HEK293 (cell line): ENCODE measurements at regions not wholly inside any gene's neighbourhood (a gene's known extent, or its start where the extent isn't known, plus 50 kb on each side); places are given as distances from the start of the nearest gene placed in this dataset.

Experiments used
- PBX3 ChIP-seq: sonication (generic); formaldehyde crosslinking; IDR thresholded peaks from 2 replicates; pipeline ENCODE4 v1.8.1; 2022; ENCODE audit warnings: mild to moderate bottlenecking, moderate library complexity, missing genetic modification reagents
- YY1 ChIP-seq: fragments of 450-650 bp; formaldehyde crosslinking; IDR thresholded peaks from 2 replicates; pipeline ENCODE4 v1.5.1; 2018; ENCODE audit warnings: missing biosample characterization, missing genetic modification characterization
- ZNF10 ChIP-seq: fragments of 450-650 bp; formaldehyde crosslinking; IDR thresholded peaks from 2 replicates; pipeline ENCODE4 v1.5.1; 2017; ENCODE audit warnings: missing biosample characterization, missing genetic modification characterization
- ZNF350 ChIP-seq: fragments of 450-650 bp; formaldehyde crosslinking; IDR thresholded peaks from 2 replicates; pipeline ENCODE4 v1.5.0; 2017; ENCODE audit warnings: missing biosample characterization, mild to moderate bottlenecking, missing genetic modification characterization
- ZNF521 ChIP-seq: fragments of 450-650 bp; formaldehyde crosslinking; IDR thresholded peaks from 2 replicates; pipeline ENCODE4 v1.5.1; 2017; ENCODE audit warnings: missing biosample characterization, mild to moderate bottlenecking, missing genetic modification characterization
- ZNF623 ChIP-seq: fragments of 450-650 bp; formaldehyde crosslinking; IDR thresholded peaks from 2 replicates; pipeline ENCODE4 v1.5.1; 2016; ENCODE audit warnings: missing biosample characterization, missing genetic modification characterization
- ZNF792 ChIP-seq: fragments of 450-650 bp; formaldehyde crosslinking; IDR thresholded peaks from 2 replicates; pipeline ENCODE4 v1.5.1; 2016; ENCODE audit warnings: missing biosample characterization, missing genetic modification characterization
- ZSCAN23 ChIP-seq: fragments of 450-650 bp; formaldehyde crosslinking; IDR thresholded peaks from 2 replicates; pipeline ENCODE4 v1.5.1; 2016; ENCODE audit warnings: missing biosample characterization, missing genetic modification characterization
- TF ChIP-seq, protein P1 (sequence below): fragments of 450-650 bp; formaldehyde crosslinking; IDR thresholded peaks from 2 replicates; pipeline ENCODE4 v1.5.1; 2016; ENCODE audit warnings: missing biosample characterization, missing genetic modification characterization
- TF ChIP-seq, protein P2 (sequence below): IDR thresholded peaks from 2 replicates; pipeline ENCODE4 v1.6.1; 2011; ENCODE audit warnings: mild to moderate bottlenecking, low read depth, low read length, borderline replicate concordance
- TF ChIP-seq, protein P3 (sequence below): fragments of 450-650 bp; formaldehyde crosslinking; optimal IDR thresholded peaks from 2 replicates; pipeline ENCODE3; 2016; ENCODE audit warnings: missing biosample characterization, mild to moderate bottlenecking, missing genetic modification characterization

DNA sequence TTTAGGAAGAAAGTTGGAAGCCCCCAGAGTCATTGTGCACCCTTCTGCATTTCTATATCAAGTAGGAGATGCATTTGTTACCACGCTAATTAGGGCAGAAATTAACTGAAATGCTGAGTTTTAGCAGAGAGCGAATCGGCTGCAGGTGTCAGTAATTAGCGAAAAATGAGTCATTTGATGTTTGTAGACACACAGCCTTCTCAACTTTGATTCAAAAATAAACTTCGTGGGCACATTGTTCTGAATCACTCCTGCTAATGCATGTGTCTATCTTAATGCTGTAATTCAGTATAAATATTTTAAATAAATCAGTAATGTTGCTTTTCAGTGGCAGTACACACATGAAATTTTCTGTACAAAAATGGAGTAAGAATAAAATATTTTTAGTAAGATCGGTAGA lies 109.5 kb upstream of the CARD11 start:
- TF ChIP-seq PBX3 (no peak), ZNF623 (tag by site-specific recombination) (no peak), ZNF792 (no peak), ZNF10 (no peak), ZNF350 (tag by site-specific recombination) (no peak), ZSCAN23 (tag by site-specific recombination) (no peak), YY1 (tag by site-specific recombination) (no peak), ZNF521 (no peak)
- TF ChIP-seq, protein P1, sequence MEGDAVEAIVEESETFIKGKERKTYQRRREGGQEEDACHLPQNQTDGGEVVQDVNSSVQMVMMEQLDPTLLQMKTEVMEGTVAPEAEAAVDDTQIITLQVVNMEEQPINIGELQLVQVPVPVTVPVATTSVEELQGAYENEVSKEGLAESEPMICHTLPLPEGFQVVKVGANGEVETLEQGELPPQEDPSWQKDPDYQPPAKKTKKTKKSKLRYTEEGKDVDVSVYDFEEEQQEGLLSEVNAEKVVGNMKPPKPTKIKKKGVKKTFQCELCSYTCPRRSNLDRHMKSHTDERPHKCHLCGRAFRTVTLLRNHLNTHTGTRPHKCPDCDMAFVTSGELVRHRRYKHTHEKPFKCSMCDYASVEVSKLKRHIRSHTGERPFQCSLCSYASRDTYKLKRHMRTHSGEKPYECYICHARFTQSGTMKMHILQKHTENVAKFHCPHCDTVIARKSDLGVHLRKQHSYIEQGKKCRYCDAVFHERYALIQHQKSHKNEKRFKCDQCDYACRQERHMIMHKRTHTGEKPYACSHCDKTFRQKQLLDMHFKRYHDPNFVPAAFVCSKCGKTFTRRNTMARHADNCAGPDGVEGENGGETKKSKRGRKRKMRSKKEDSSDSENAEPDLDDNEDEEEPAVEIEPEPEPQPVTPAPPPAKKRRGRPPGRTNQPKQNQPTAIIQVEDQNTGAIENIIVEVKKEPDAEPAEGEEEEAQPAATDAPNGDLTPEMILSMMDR (tag by site-specific recombination) = no peak
- TF ChIP-seq, protein P2, sequence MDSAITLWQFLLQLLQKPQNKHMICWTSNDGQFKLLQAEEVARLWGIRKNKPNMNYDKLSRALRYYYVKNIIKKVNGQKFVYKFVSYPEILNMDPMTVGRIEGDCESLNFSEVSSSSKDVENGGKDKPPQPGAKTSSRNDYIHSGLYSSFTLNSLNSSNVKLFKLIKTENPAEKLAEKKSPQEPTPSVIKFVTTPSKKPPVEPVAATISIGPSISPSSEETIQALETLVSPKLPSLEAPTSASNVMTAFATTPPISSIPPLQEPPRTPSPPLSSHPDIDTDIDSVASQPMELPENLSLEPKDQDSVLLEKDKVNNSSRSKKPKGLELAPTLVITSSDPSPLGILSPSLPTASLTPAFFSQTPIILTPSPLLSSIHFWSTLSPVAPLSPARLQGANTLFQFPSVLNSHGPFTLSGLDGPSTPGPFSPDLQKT = no peak
- TF ChIP-seq, protein P3, sequence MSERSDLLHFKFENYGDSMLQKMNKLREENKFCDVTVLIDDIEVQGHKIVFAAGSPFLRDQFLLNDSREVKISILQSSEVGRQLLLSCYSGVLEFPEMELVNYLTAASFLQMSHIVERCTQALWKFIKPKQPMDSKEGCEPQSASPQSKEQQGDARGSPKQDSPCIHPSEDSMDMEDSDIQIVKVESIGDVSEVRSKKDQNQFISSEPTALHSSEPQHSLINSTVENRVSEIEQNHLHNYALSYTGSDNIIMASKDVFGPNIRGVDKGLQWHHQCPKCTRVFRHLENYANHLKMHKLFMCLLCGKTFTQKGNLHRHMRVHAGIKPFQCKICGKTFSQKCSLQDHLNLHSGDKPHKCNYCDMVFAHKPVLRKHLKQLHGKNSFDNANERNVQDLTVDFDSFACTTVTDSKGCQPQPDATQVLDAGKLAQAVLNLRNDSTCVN = no peak
